ENCODE measurements at regions not wholly inside any gene's neighbourhood (a gene's known extent, or its start where the extent isn't known, plus 50 kb on each side); places are given as distances from the start of the nearest gene placed in this dataset.

DNA sequence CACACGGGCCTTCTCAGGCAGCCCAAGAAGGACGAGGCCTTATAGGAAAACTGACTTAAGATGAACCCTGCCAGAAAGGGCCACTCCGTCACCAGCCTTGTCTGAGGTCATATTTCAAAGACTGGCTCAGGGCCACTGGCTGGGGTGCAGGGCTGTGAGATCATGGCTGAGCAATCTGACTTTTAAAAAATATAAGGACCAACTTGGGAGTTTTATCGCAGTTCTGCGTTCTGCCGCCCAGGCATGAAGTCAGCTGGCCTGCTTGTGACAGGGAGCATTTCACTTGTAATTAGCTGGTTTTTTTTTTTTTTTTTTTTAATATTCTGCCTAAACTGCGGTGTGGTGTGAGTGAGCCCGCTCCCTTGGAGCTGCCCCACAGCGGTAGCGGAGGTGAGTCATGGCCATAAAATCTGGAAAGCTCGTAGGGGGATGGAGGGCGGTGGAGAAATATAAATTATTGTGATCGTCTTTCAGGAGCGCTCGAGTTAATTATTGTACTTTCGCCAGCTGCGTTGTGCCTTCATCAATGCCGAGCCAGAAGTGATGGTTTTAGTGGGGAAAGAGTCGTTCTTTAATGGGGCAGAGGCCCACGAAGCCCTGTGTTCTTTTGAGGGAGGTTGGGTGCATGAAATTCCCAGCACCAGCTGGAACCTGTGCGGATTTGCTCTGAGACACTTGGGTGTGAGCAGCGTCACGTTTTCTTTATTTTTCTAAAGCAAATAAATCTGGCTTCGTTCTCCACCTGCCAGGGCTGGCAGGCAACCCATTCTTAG, 231.9 kb downstream of the C12orf75 start:
- peak; percentile 23 to 48 (median 33) for DNase-seq
- H3K4me3 ChIP-seq: no peak overlapping the region

DNA sequence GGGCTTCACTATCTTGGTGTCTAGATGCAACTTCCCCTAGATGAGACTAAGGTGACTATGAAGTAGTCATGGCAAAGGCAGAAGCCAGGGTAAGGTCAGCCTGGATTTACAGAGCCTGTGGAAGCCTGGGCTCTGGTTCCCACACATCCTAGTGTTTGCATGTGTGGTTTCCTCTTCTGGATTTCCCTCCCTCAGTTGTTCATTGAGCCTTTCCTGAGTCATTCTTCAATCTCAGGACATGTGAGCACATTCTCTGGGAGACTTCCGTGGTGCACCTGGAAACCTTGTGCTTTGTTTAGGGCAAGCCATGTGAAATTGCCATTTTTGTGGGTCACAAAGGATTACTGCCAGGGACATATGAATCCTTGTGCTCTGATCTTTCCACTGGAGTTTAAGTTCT, 236.6 kb downstream of the C12orf75 start:
- no peak overlapping the region for H3K4me3 ChIP-seq
- 86 to 100% (median 94%) methylated on average over 1 of the region's 1 CpG for WGBS, 3 donors
- DNase-seq: no peak
- no peaks in the 10 kb centered on the region for H3K9me3 ChIP-seq
- H3K27me3 ChIP-seq: no peaks in the 10 kb centered on the region
- TF ChIP-seq EP300 (IDR thresholded peaks at IDR 0.05) (no peak), POLR2A (IDR thresholded peaks at IDR 0.05) (no peak)
- TF ChIP-seq, protein P1, sequence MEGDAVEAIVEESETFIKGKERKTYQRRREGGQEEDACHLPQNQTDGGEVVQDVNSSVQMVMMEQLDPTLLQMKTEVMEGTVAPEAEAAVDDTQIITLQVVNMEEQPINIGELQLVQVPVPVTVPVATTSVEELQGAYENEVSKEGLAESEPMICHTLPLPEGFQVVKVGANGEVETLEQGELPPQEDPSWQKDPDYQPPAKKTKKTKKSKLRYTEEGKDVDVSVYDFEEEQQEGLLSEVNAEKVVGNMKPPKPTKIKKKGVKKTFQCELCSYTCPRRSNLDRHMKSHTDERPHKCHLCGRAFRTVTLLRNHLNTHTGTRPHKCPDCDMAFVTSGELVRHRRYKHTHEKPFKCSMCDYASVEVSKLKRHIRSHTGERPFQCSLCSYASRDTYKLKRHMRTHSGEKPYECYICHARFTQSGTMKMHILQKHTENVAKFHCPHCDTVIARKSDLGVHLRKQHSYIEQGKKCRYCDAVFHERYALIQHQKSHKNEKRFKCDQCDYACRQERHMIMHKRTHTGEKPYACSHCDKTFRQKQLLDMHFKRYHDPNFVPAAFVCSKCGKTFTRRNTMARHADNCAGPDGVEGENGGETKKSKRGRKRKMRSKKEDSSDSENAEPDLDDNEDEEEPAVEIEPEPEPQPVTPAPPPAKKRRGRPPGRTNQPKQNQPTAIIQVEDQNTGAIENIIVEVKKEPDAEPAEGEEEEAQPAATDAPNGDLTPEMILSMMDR (IDR thresholded peaks at IDR 0.05): no peak
- intact Hi-C loops (cut with DNase I): no loop called here
- no peak overlapping the region for H3K27ac ChIP-seq
- H3K36me3 ChIP-seq: no peaks in the 10 kb centered on the region
- peaks cover 5% of the 10 kb centered on the region for H3K4me1 ChIP-seq (ENCODE audit: insufficient read depth)

More for the DNA sequence above, 231.9 kb downstream of the C12orf75 start:
- WGBS, 3 donors: 13 to 16% (median 14%) methylated on average over 24 of the region's 24 CpGs
- H3K27ac ChIP-seq: no peak overlapping the region
- no peaks in the 10 kb centered on the region for H3K27me3 ChIP-seq
- H3K9me3 ChIP-seq: no peaks in the 10 kb centered on the region
- peaks cover 6% of the 10 kb centered on the region for H3K4me1 ChIP-seq (ENCODE audit: insufficient read depth)
- intact Hi-C loops (cut with DNase I): no loop called here
- no peaks in the 10 kb centered on the region for H3K36me3 ChIP-seq
- TF ChIP-seq POLR2A (IDR thresholded peaks at IDR 0.05): no peak
- TF ChIP-seq, protein P1 (IDR thresholded peaks at IDR 0.05): no peak
- no peak for TF ChIP-seq EP300 (IDR thresholded peaks at IDR 0.05)

DNA sequence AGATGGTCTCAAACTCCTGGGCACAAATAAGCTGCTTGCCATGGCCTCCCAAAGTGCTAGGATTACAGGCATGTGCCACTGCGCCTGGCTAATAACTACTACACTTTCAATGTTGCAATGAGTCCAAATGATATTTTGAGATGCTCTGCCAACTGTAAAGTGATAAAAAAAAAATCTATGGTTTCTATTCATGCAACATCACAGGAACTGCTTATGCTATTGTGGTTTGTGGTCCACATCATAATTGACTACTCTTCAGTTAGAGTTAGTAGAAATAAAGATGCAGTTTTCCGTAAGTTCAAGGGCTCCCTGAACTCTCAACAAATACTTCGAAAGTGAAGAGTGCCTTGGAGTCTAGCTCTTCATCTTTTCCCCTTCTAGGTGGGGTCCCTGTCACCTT, 239.4 kb downstream of the C12orf75 start:
- H3K36me3 ChIP-seq: no peaks in the 10 kb centered on the region
- intact Hi-C loops (cut with DNase I): no loop called here
- H3K9me3 ChIP-seq: no peaks in the 10 kb centered on the region
- no peak overlapping the region for H3K4me3 ChIP-seq
- H3K4me1 ChIP-seq (ENCODE audit: insufficient read depth): no peaks in the 10 kb centered on the region
- no peaks in the 10 kb centered on the region for H3K27me3 ChIP-seq
- DNase-seq: no peak
- WGBS, 3 donors: 65 to 91% (median 69%) methylated on average over 3 of the region's 3 CpGs
- TF ChIP-seq, protein P1 (IDR thresholded peaks at IDR 0.05): no peak
- no peak for TF ChIP-seq POLR2A (IDR thresholded peaks at IDR 0.05)
- no peak for TF ChIP-seq EP300 (IDR thresholded peaks at IDR 0.05)
- H3K27ac ChIP-seq: no peak overlapping the region

DNA sequence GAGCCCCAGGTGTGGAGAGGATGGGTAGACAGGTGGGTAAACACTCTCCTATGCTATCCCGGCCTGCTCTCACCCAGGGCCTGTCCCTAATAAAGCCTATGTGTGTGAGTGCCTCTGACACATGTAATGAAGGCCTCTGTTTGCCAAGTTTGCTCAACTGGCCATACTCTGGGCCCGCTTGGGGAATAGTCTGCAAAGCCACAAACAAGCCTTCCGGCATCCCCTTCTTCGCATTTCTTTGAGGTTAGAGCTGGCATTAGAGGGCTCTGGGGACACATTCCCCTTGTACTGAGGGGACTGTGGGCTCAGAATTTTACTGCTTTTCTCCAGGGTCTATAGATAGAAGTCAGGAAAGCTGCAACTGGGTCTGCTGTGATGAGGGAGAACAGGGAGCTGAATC, 240.5 kb downstream of the C12orf75 start:
- no peak for DNase-seq
- Histone ChIP-seq H3K4me3 (no peak overlapping the region), H3K4me1 (ENCODE audit: insufficient read depth) (no peaks in the 10 kb centered on the region), H3K36me3 (no peaks in the 10 kb centered on the region), H3K27me3 (no peaks in the 10 kb centered on the region), H3K27ac (no peak overlapping the region), H3K9me3 (no peaks in the 10 kb centered on the region)
- 94 to 100% (median 98%) methylated on average over 4 of the region's 4 CpGs for WGBS, 3 donors
- no peak for TF ChIP-seq POLR2A (IDR thresholded peaks at IDR 0.05)
- no peak for TF ChIP-seq EP300 (IDR thresholded peaks at IDR 0.05)
- TF ChIP-seq, protein P1 (IDR thresholded peaks at IDR 0.05): no peak
- intact Hi-C loops (cut with DNase I): no loop called here

Data from ovary (tissue), 7 donors.